Loucy (cell line): ENCODE measurements at regions not wholly inside any gene's neighbourhood (a gene's known extent, or its start where the extent isn't known, plus 50 kb on each side); places are given as distances from the start of the nearest gene placed in this dataset.

Source experiments
- H2AFZ ChIP-seq: fragments of 200-600 bp; sonication (generic); 2 replicates; pipeline ENCODE4 v1.6.0; 2016; ENCODE audit warnings: antibody characterized with exemption, mild to moderate bottlenecking, low read length, moderate library complexity
- H3F3A ChIP-seq: fragments of 200-600 bp; 2 replicates; pipeline ENCODE4 v1.6.0; 2016; ENCODE audit warnings: antibody characterized with exemption, low read depth, mild to moderate bottlenecking
- H3K27me3 ChIP-seq: fragments of 200-600 bp; sonication (generic); 2 replicates; pipeline ENCODE4 v1.6.1; 2014; ENCODE audit warnings: low read length, mild to moderate bottlenecking; ENCODE audit not compliant: insufficient read depth, poor library complexity, severe bottlenecking
- H3K36me3 ChIP-seq: fragments of 200-600 bp; sonication (generic); 2 replicates; pipeline ENCODE4 v1.6.1; 2016; ENCODE audit warnings: low read length; ENCODE audit not compliant: insufficient read depth
- H3K4me1 ChIP-seq: fragments of 200-600 bp; sonication (generic); 2 replicates; pipeline ENCODE4 v1.5.1; 2014; ENCODE audit warnings: low read length, mild to moderate bottlenecking; ENCODE audit not compliant: insufficient read depth, poor library complexity, severe bottlenecking
- H3K4me2 ChIP-seq: fragments of 200-600 bp; sonication (generic); 2 replicates; pipeline ENCODE4 v1.6.0; 2014; ENCODE audit warnings: antibody characterized with exemption, low read length, low read depth, mild to moderate bottlenecking; ENCODE audit not compliant: poor library complexity, severe bottlenecking
- H3K4me3 ChIP-seq: fragments of 200-600 bp; sonication (generic); 2 replicates; pipeline ENCODE4 v1.5.1; 2014; ENCODE audit warnings: low read length, mild to moderate bottlenecking, mixed read lengths; ENCODE audit not compliant: poor library complexity, severe bottlenecking
- H3K79me2 ChIP-seq: fragments of 200-600 bp; sonication (generic); 2 replicates; pipeline ENCODE4 v1.6.1; 2014; ENCODE audit warnings: low read length; ENCODE audit not compliant: insufficient read depth
- H3K9ac ChIP-seq: fragments of 200-600 bp; sonication (generic); 2 replicates; pipeline ENCODE4 v1.6.0; 2014; ENCODE audit warnings: mild to moderate bottlenecking, low read depth, low read length, moderate library complexity; ENCODE audit not compliant: poor library complexity, severe bottlenecking
- H3K9me2 ChIP-seq: fragments of 200-600 bp; sonication (generic); replicated peaks from 2 replicates; pipeline ENCODE4 v1.6.1; 2016; ENCODE audit warnings: low read depth, low read length, mixed read lengths
- H3K9me3 ChIP-seq: fragments of 200-600 bp; sonication (generic); 2 replicates; pipeline ENCODE4 v1.6.1; 2014; ENCODE audit warnings: mild to moderate bottlenecking, antibody characterized with exemption, low read length, low read depth; ENCODE audit not compliant: insufficient read depth
- H4K20me1 ChIP-seq: fragments of 200-600 bp; sonication (generic); 2 replicates; pipeline ENCODE4 v1.6.0; 2014; ENCODE audit warnings: antibody characterized with exemption, low read length, mild to moderate bottlenecking; ENCODE audit not compliant: insufficient read depth, poor library complexity, severe bottlenecking
- EZH2phosphoT487 ChIP-seq: fragments of 200-600 bp; IDR thresholded peaks from 2 replicates; pipeline ENCODE4 v1.6.1; 2018; ENCODE audit warnings: antibody characterized with exemption, mild to moderate bottlenecking, moderate library complexity, borderline replicate concordance
- TF ChIP-seq, protein P1 (sequence below): fragments of 200-600 bp; sonication (generic); conservative IDR thresholded peaks from 2 replicates; pipeline ENCODE4 v1.5.1; 2014; ENCODE audit warnings: mild to moderate bottlenecking, antibody characterized with exemption, low read length

DNA sequence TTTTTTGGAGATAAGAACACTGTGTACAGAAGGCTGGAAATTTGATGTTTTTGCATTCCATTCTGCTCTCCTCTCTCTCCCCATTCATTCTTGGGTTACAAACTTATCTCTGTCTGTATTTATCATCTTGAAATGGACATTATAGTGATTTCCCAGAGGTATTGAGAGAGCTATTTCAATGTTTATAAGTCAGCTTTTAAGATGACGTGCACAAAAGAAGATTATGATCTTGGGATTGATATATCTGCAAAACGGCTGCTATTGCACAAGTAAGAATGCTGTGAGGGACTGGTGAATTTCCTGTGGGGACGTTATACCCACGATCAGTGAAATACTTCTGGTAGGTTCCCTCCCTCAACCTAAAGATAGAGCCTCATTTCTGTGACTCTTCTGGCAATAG is 61.0 kb upstream of the DTNA start:
- H3K4me1 ChIP-seq: no peaks in the 10 kb centered on the region
- H3K4me3 ChIP-seq: no peak overlapping the region
- no peaks in the 10 kb centered on the region for H3K36me3 ChIP-seq
- TF ChIP-seq, protein P1, sequence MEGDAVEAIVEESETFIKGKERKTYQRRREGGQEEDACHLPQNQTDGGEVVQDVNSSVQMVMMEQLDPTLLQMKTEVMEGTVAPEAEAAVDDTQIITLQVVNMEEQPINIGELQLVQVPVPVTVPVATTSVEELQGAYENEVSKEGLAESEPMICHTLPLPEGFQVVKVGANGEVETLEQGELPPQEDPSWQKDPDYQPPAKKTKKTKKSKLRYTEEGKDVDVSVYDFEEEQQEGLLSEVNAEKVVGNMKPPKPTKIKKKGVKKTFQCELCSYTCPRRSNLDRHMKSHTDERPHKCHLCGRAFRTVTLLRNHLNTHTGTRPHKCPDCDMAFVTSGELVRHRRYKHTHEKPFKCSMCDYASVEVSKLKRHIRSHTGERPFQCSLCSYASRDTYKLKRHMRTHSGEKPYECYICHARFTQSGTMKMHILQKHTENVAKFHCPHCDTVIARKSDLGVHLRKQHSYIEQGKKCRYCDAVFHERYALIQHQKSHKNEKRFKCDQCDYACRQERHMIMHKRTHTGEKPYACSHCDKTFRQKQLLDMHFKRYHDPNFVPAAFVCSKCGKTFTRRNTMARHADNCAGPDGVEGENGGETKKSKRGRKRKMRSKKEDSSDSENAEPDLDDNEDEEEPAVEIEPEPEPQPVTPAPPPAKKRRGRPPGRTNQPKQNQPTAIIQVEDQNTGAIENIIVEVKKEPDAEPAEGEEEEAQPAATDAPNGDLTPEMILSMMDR: no peak
- TF ChIP-seq EZH2phosphoT487: no peak
- H4K20me1 ChIP-seq: no peaks in the 10 kb centered on the region
- no peak overlapping the region for H3K4me2 ChIP-seq
- no peaks in the 10 kb centered on the region for H3K9me2 ChIP-seq
- no peak overlapping the region for H2AFZ ChIP-seq
- no peaks in the 10 kb centered on the region for H3K27me3 ChIP-seq
- H3K9ac ChIP-seq: no peak overlapping the region
- H3K79me2 ChIP-seq: no peaks in the 10 kb centered on the region
- H3K9me3 ChIP-seq: no peaks in the 10 kb centered on the region
- H3F3A ChIP-seq: no peaks in the 10 kb centered on the region

DNA sequence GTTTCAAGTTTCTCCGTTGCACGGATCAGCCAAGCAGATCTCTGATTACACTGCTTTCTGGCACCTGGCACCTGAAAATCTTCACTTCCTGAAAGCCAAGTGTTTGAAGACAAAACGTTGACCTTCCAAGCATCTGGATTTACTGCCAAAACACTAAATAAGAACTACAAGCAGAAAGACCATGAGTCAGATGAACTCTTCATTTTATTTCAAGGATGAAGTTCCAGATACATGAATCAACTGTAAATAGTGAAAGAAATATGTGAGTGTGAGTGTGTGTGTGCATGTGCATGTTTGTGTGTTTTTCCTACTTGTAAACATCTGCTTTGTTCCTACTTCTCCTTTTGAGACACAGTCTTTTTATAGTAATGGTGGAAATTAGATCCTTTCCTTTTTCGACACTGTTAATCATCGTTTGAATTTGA is 60.0 kb upstream of the DTNA start:
- Histone ChIP-seq H3K36me3 (no peaks in the 10 kb centered on the region), H3K9me3 (no peaks in the 10 kb centered on the region), H3K9ac (no peak overlapping the region), H3K4me2 (no peak overlapping the region), H3K4me1 (no peaks in the 10 kb centered on the region), H2AFZ (no peak overlapping the region), H3F3A (no peaks in the 10 kb centered on the region), H3K27me3 (no peaks in the 10 kb centered on the region), H3K4me3 (no peak overlapping the region), H3K79me2 (no peaks in the 10 kb centered on the region), H4K20me1 (no peaks in the 10 kb centered on the region), H3K9me2 (no peaks in the 10 kb centered on the region)
- TF ChIP-seq, protein P1: no peak
- TF ChIP-seq EZH2phosphoT487: no peak

DNA sequence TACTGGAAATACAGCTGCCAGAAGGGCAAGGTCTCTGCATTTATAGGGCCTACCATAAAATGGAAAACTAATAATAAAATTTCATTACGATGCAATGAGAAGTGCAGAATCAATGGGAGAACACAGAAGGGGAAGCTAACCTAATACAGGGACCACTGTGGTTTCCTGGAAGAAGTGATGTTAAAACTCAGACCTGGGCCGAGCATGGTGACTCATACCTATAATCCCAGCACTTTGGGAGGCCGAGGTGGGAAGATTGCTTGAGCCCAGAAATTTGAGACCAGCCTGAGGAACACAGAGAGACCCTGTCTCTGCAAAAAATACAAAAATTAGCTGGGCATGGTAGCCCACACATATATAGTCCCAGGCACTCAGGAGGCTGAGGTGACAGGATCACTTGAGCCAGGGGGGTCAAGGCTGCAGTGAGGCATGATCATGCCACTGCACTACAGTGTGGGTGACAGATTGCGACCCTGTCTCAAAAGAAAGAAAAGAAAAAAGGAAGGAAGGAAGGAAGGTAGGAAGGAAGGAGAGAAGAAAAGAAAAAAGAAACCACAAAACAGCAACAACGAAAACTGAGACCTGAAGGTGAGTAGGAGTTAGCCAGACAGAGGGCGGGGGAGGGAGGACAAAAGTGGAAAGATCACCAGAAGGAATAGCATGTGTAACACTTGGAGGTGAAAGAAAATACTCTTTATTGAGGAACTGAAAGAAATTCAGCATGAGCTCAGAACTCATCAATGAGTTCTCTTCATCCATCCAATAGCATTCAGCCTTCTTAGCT is 58.3 kb upstream of the DTNA start:
- Histone ChIP-seq H4K20me1 (no peaks in the 10 kb centered on the region), H3K79me2 (no peaks in the 10 kb centered on the region), H3F3A (no peaks in the 10 kb centered on the region), H3K9ac (no peak overlapping the region), H3K4me3 (no peak overlapping the region), H3K4me2 (no peak overlapping the region), H2AFZ (no peak overlapping the region), H3K36me3 (no peaks in the 10 kb centered on the region), H3K9me3 (no peaks in the 10 kb centered on the region), H3K4me1 (no peaks in the 10 kb centered on the region), H3K9me2 (no peaks in the 10 kb centered on the region), H3K27me3 (no peaks in the 10 kb centered on the region)
- TF ChIP-seq, protein P1: no peak
- TF ChIP-seq EZH2phosphoT487: no peak
